K562 (cell line): ENCODE measurements at regions not wholly inside any gene's neighbourhood (a gene's known extent, or its start where the extent isn't known, plus 50 kb on each side); places are given as distances from the start of the nearest gene placed in this dataset.

ENCODE experiments used
- E2F6 ChIP-seq, 2 experiments: IDR thresholded peaks; 2 replicates each; pipeline ENCODE4 v1.6.1; 2011; ENCODE audit warnings: borderline replicate concordance in 1 of 2, control low read depth in 1 of 2, low read depth in 1 of 2, low read length in 1 of 2, mild to moderate bottlenecking in 1 of 2, mixed read lengths in 1 of 2, moderate library complexity in 1 of 2; ENCODE audit not compliant: insufficient read depth in 1 of 2, insufficient read length in 1 of 2, poor library complexity in 1 of 2, severe bottlenecking in 1 of 2; ENCODE audit errors: extremely low read depth in 1 of 2
- FOXJ2 ChIP-seq: fragments of 200-800 bp; sonication (Bioruptor generic); IDR thresholded peaks from 2 replicates; pipeline ENCODE4 v1.6.1; 2016; ENCODE audit warnings: missing genetic modification characterization, missing compliant biosample characterization
- RBM15 ChIP-seq: fragments of 200-400 bp; formaldehyde crosslinking; IDR thresholded peaks from 2 replicates; pipeline ENCODE4 v1.6.1; 2018; ENCODE audit warnings: mild to moderate bottlenecking, low read length, moderate library complexity; ENCODE audit not compliant: insufficient read depth
- RUNX1 ChIP-seq: sonication (generic); IDR thresholded peaks from 2 replicates; pipeline ENCODE4 v1.6.1; 2016; ENCODE audit warnings: antibody characterized with exemption, low read depth
- TAF7 ChIP-seq: fragments of 450-650 bp; IDR thresholded peaks from 2 replicates; pipeline ENCODE4 v1.6.1; 2016; ENCODE audit warnings: missing genetic modification characterization, missing compliant biosample characterization
- ZEB2 ChIP-seq: fragments of 450-650 bp; IDR thresholded peaks from 2 replicates; pipeline ENCODE4 v1.6.1; 2016
- ZNF699 ChIP-seq: fragments of 250-450 bp; sonication (Bioruptor Pico); IDR thresholded peaks from 2 replicates; pipeline ENCODE4 v1.8.0; 2021; ENCODE audit warnings: mild to moderate bottlenecking, moderate library complexity; ENCODE audit not compliant: insufficient replicate concordance
- TF ChIP-seq, protein P1 (sequence below): sonication (generic); formaldehyde crosslinking; IDR thresholded peaks from 2 replicates; pipeline ENCODE4 v1.8.0; 2022; ENCODE audit warnings: mild to moderate bottlenecking, missing genetic modification reagents

DNA sequence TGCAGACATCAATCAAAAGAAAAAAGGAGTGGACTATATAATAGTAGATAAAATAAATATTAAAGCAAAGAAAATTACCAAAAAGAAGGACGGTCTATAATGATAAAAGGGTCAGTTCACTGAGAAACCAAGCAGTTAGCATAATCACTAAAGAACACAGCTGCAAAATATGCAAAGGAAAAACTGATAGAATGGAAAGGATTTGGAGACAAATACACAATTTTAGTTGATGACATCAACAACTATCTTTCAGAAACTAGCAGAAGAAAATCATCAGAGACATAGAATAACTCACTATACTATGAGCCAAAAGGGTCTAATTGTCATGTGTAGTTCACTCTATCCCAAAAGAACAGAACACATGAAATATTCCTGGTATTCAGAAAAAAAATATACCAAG is 316.4 kb upstream of the IGFBP3 start (continued):
- TF ChIP-seq, protein P1, sequence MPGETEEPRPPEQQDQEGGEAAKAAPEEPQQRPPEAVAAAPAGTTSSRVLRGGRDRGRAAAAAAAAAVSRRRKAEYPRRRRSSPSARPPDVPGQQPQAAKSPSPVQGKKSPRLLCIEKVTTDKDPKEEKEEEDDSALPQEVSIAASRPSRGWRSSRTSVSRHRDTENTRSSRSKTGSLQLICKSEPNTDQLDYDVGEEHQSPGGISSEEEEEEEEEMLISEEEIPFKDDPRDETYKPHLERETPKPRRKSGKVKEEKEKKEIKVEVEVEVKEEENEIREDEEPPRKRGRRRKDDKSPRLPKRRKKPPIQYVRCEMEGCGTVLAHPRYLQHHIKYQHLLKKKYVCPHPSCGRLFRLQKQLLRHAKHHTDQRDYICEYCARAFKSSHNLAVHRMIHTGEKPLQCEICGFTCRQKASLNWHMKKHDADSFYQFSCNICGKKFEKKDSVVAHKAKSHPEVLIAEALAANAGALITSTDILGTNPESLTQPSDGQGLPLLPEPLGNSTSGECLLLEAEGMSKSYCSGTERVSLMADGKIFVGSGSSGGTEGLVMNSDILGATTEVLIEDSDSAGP (CRISPR knock-in tag), result no peak
- TF ChIP-seq ZEB2 (no peak), RUNX1 (no peak), ZNF699 (no peak), TAF7 (tag) (no peak), RBM15 (no peak), FOXJ2 (tag) (no peak), E2F6 (IDR thresholded peaks at IDR 0.05; ENCODE audit: borderline replicate concordance in 1 of 2, extremely low read depth in 1 of 2, insufficient read depth in 1 of 2, insufficient read length in 1 of 2, low read depth in 1 of 2, low read length in 1 of 2, poor library complexity in 1 of 2, severe bottlenecking in 1 of 2) (no peak)
